SK-N-SH (cell line): ENCODE measurements at regions not wholly inside any gene's neighbourhood (a gene's known extent, or its start where the extent isn't known, plus 50 kb on each side); places are given as distances from the start of the nearest gene placed in this dataset.

Experiments used
- CTCF ChIA-PET: fragments of 300-600, 350-600 bp; formaldehyde crosslinking; extraction: SDS; loops from one replicate; lab custom pipeline; 2021; lab: Yijun Ruan, JAX
- POLR2A ChIA-PET: fragments of 350-600 bp; sonication (Branson Sonifier 250); formaldehyde crosslinking; extraction: SDS; loops from one replicate; lab custom pipeline; 2020; ENCODE audit warnings: antibody characterized with exemption, inconsistent platforms; lab: Yijun Ruan, JAX
- DNase-seq: peaks from one replicate; pipeline ENCODE4 v3.0.0; 2012
- H2AFZ ChIP-seq: fragments of 200-600 bp; sonication (generic); 2 replicates; pipeline ENCODE4 v1.8.1; 2016; ENCODE audit warnings: antibody characterized with exemption, mild to moderate bottlenecking, low read depth
- H3F3A ChIP-seq: fragments of 200-600 bp; sonication (generic); replicated peaks from 2 replicates; pipeline ENCODE3; 2016; ENCODE audit warnings: antibody characterized with exemption, mild to moderate bottlenecking; ENCODE audit not compliant: insufficient read depth
- H3K27ac ChIP-seq, 2 experiments: fragments of 200-500 bp in 1 of 2; fragments of 200-600 bp in 1 of 2; sonication (Bioruptor generic) in 1 of 2; sonication (generic), shearing (Covaris generic) in 1 of 2; 2 replicates each; pipeline versions ENCODE4 v1.5.1 to v1.6.1; 2014 to 2016; ENCODE audit warnings: low read depth in 2 of 2, inconsistent platforms in 1 of 2, low read length in 1 of 2, mild to moderate bottlenecking in 1 of 2, mixed read lengths in 1 of 2
- H3K27me3 ChIP-seq: fragments of 200-600 bp; sonication (generic), shearing (Covaris generic); 2 replicates; pipeline ENCODE4 v1.6.1; 2016; ENCODE audit warnings: mixed run types; ENCODE audit not compliant: insufficient read depth
- H3K36me3 ChIP-seq, 2 experiments: fragments of 200-500 bp in 1 of 2; fragments of 200-600 bp in 1 of 2; sonication (Bioruptor generic) in 1 of 2; sonication (generic) in 1 of 2; replicated peaks in 1 of 2; 2 replicates each; pipeline versions ENCODE3 to v1.5.1; 2014 to 2016; ENCODE audit warnings: low read length in 1 of 2, mild to moderate bottlenecking in 1 of 2; ENCODE audit not compliant: insufficient read depth in 2 of 2, control insufficient read depth in 1 of 2
- H3K4me1 ChIP-seq, 2 experiments: fragments of 200-500 bp in 1 of 2; fragments of 200-600 bp in 1 of 2; sonication (Bioruptor generic) in 1 of 2; sonication (generic), shearing (Covaris generic) in 1 of 2; 2 replicates each; pipeline versions ENCODE4 v1.5.1 to v1.6.1; 2014 to 2016; ENCODE audit warnings: low read depth in 1 of 2, low read length in 1 of 2, mixed run types in 1 of 2; ENCODE audit not compliant: insufficient read depth in 2 of 2, control insufficient read depth in 1 of 2
- H3K4me2 ChIP-seq: fragments of 200-600 bp; sonication (generic), shearing (Covaris generic); 2 replicates; pipeline ENCODE4 v1.6.1; 2017; ENCODE audit warnings: mixed run types
- H3K4me3 ChIP-seq, 2 experiments: fragments of 200-500 bp in 1 of 2; fragments of 200-600 bp in 1 of 2; sonication (Bioruptor generic) in 1 of 2; sonication (generic), shearing (Covaris generic) in 1 of 2; 2 replicates each; pipeline versions ENCODE4 v1.5.1 to v1.8.1; 2014 to 2016; ENCODE audit warnings: low read depth in 2 of 2, inconsistent platforms in 1 of 2, low read length in 1 of 2, mild to moderate bottlenecking in 1 of 2, mixed read lengths in 1 of 2, moderate library complexity in 1 of 2
- H3K79me2 ChIP-seq: fragments of 200-600 bp; sonication (generic); 2 replicates; pipeline ENCODE4 v1.8.1; 2017; ENCODE audit warnings: mild to moderate bottlenecking; ENCODE audit not compliant: insufficient read depth
- H3K9ac ChIP-seq: fragments of 200-600 bp; sonication (generic); 2 replicates; pipeline ENCODE4 v1.6.1; 2017; ENCODE audit warnings: mixed run types
- H3K9me2 ChIP-seq: fragments of 200-600 bp; sonication (generic); 2 replicates; pipeline ENCODE4 v1.6.1; 2017; ENCODE audit warnings: mixed run types
- H3K9me3 ChIP-seq: fragments of 200-600 bp; sonication (generic); 2 replicates; pipeline ENCODE4 v1.6.1; 2017; ENCODE audit warnings: mixed run types, mild to moderate bottlenecking, moderate library complexity
- H4K20me1 ChIP-seq: fragments of 200-600 bp; sonication (generic); 2 replicates; pipeline ENCODE4 v1.6.1; 2017; ENCODE audit warnings: mild to moderate bottlenecking, mixed run types; ENCODE audit not compliant: insufficient read depth
- CTCF ChIP-seq: fragments of 200-600 bp; sonication (generic); IDR thresholded peaks from 2 replicates; pipeline ENCODE4 v1.6.1; 2017; ENCODE audit warnings: antibody characterized with exemption, mild to moderate bottlenecking, moderate library complexity
- EP300 ChIP-seq, 2 experiments: IDR thresholded peaks; 2 replicates each; pipeline versions ENCODE4 v1.4.0 to v1.6.1; 2012; ENCODE audit warnings: borderline replicate concordance in 1 of 2, low read depth in 1 of 2, low read length in 1 of 2
- EZH2phosphoT487 ChIP-seq: fragments of 200-600 bp; sonication (generic); IDR thresholded peaks from 2 replicates; pipeline ENCODE4 v1.6.1; 2017; ENCODE audit warnings: low read depth, mixed run types, mild to moderate bottlenecking, antibody characterized with exemption, moderate library complexity, borderline replicate concordance
- FOSL2 ChIP-seq: IDR thresholded peaks from 2 replicates; pipeline ENCODE4 v1.4.0; 2012; ENCODE audit warnings: low read depth, mild to moderate bottlenecking, moderate library complexity, borderline replicate concordance
- FOXJ3 ChIP-seq: sonication (generic); formaldehyde crosslinking; IDR thresholded peaks from 2 replicates; pipeline ENCODE4 v1.5.1; 2020; ENCODE audit warnings: mild to moderate bottlenecking, missing genetic modification reagents
- GATA2 ChIP-seq: sonication (generic); formaldehyde crosslinking; IDR thresholded peaks from 2 replicates; pipeline ENCODE4 v1.5.0; 2020; ENCODE audit warnings: mild to moderate bottlenecking, missing genetic modification reagents
- JUND ChIP-seq: IDR thresholded peaks from 2 replicates; pipeline ENCODE4 v1.4.0; 2012
- MAX ChIP-seq: IDR thresholded peaks from 2 replicates; pipeline ENCODE4 v1.4.0; 2012; ENCODE audit warnings: low read depth
- MEF2A ChIP-seq: IDR thresholded peaks from 2 replicates; pipeline ENCODE4 v1.4.0; 2012; ENCODE audit warnings: low read depth, borderline replicate concordance
- NRF1 ChIP-seq: IDR thresholded peaks from 2 replicates; pipeline ENCODE4 v1.6.1; 2012; ENCODE audit warnings: low read depth, mild to moderate bottlenecking, low read length
- PBX3 ChIP-seq: IDR thresholded peaks from 2 replicates; pipeline ENCODE4; 2012
- POLR2AphosphoS5 ChIP-seq: IDR thresholded peaks from 2 replicates; pipeline ENCODE4 v1.6.1; 2012; ENCODE audit warnings: low read depth, low read length
- RAD21 ChIP-seq: IDR thresholded peaks from 2 replicates; pipeline ENCODE4 v1.6.1; 2012; ENCODE audit warnings: mild to moderate bottlenecking, low read length
- REST ChIP-seq: IDR thresholded peaks from 2 replicates; pipeline ENCODE4 v1.6.1; 2012; ENCODE audit warnings: mild to moderate bottlenecking, low read depth, low read length, moderate library complexity
- RFX5 ChIP-seq: IDR thresholded peaks from 2 replicates; pipeline ENCODE4 v1.6.1; 2012; ENCODE audit warnings: mild to moderate bottlenecking, improper control_type of control experiment, low read length
- SIN3A ChIP-seq: IDR thresholded peaks from 2 replicates; pipeline ENCODE4 v1.6.1; 2012; ENCODE audit warnings: low read depth, mild to moderate bottlenecking, low read length, moderate library complexity, borderline replicate concordance
- SMC3 ChIP-seq: IDR thresholded peaks from 2 replicates; pipeline ENCODE4 v1.6.1; 2012; ENCODE audit warnings: low read depth, low read length, improper control_type of control experiment
- TEAD4 ChIP-seq: IDR thresholded peaks from 2 replicates; pipeline ENCODE4 v1.4.0; 2012; ENCODE audit warnings: mild to moderate bottlenecking, borderline replicate concordance; ENCODE audit not compliant: insufficient read depth
- USF1 ChIP-seq: IDR thresholded peaks from 2 replicates; pipeline ENCODE4 v1.4.0; 2012; ENCODE audit warnings: low read depth, borderline replicate concordance
- USF2 ChIP-seq: fragments of 150-350 bp; IDR thresholded peaks from 2 replicates; pipeline ENCODE4 v1.6.1; 2017; ENCODE audit warnings: antibody characterized with exemption, low read length, low read depth, borderline replicate concordance
- WGBS: methylation state at CpG from one replicate; pipeline ENCODE4 v1.1.6; 2017; ENCODE audit warnings: low lambda C conversion rate; 5-methylcytosine and 5-hydroxymethylcytosine counted together

- 35% methylated on average over 3 of the region's 3 CpGs for WGBS
- TF ChIP-seq TEAD4: no peak
- no peak for TF ChIP-seq MEF2A
- TF ChIP-seq RAD21: no peak
- TF ChIP-seq SIN3A: no peak
- TF ChIP-seq FOXJ3 (CRISPR knock-in tag): no peak
- TF ChIP-seq PBX3: no peak
- TF ChIP-seq SMC3: no peak
- no peak for TF ChIP-seq FOSL2
- TF ChIP-seq USF1: no peak
- TF ChIP-seq RFX5: no peak
- no peak for TF ChIP-seq REST
- no peak for TF ChIP-seq EZH2phosphoT487
- no peak for TF ChIP-seq JUND
- TF ChIP-seq GATA2 (CRISPR knock-in tag): no peak
- no peak for TF ChIP-seq MAX
- TF ChIP-seq POLR2AphosphoS5: no peak
- no peak for TF ChIP-seq CTCF
- TF ChIP-seq NRF1: no peak
- TF ChIP-seq EP300 (IDR thresholded peaks at IDR 0.05; ENCODE audit: borderline replicate concordance in 1 of 2, low read depth in 1 of 2, low read length in 1 of 2): no peak
- TF ChIP-seq USF2: no peak
- CTCF ChIA-PET: interaction anchor here (1.0 to 1.4 kb wide), 2 partner anchors 66 to 88 kb away, joined by 3 to 8 read pairs; no protein-coding TSS in a partner anchor
- Histone ChIP-seq H3K9me2 (no peaks in the 10 kb centered on the region), H3F3A (no peaks in the 10 kb centered on the region), H3K9ac (no peak overlapping the region), H3K4me2 (no peak overlapping the region), H3K4me1 (no peaks in the 10 kb centered on the region), H2AFZ (no peak overlapping the region), H3K27me3 (no peaks in the 10 kb centered on the region), H3K36me3 (no peaks in the 10 kb centered on the region), H3K4me3 (no peak overlapping the region), H4K20me1 (no peaks in the 10 kb centered on the region), H3K79me2 (no peaks in the 10 kb centered on the region), H3K27ac (no peak overlapping the region), H3K9me3 (no peaks in the 10 kb centered on the region)
- no peak for DNase-seq
- POLR2A ChIA-PET: no interaction called here
Observed at GRCh38 chr1:70616946-70617345, 205.9 kb downstream of the CTH start.
